PC-3 (cell line): ENCODE measurements at regions not wholly inside any gene's neighbourhood (a gene's known extent, or its start where the extent isn't known, plus 50 kb on each side); places are given as distances from the start of the nearest gene placed in this dataset.

ENCODE experiments used
- EZH2 ChIP-seq: fragments of 300-600 bp; sonication (generic); IDR thresholded peaks from one replicate; pipeline ENCODE4 v1.6.1; 2017; ENCODE audit warnings: antibody characterized with exemption, mild to moderate bottlenecking, low read length; ENCODE audit not compliant: unreplicated experiment
- TF ChIP-seq, protein P1 (sequence below): fragments of 300-600 bp; sonication (generic); conservative IDR thresholded peaks from 2 replicates; pipeline ENCODE4 v1.5.1; 2017; ENCODE audit warnings: antibody characterized with exemption, low read depth, mild to moderate bottlenecking, low read length

GRCh38 chr2:239488125-239488524, 87.3 kb upstream of the HDAC4 start:
- TF ChIP-seq, protein P1, sequence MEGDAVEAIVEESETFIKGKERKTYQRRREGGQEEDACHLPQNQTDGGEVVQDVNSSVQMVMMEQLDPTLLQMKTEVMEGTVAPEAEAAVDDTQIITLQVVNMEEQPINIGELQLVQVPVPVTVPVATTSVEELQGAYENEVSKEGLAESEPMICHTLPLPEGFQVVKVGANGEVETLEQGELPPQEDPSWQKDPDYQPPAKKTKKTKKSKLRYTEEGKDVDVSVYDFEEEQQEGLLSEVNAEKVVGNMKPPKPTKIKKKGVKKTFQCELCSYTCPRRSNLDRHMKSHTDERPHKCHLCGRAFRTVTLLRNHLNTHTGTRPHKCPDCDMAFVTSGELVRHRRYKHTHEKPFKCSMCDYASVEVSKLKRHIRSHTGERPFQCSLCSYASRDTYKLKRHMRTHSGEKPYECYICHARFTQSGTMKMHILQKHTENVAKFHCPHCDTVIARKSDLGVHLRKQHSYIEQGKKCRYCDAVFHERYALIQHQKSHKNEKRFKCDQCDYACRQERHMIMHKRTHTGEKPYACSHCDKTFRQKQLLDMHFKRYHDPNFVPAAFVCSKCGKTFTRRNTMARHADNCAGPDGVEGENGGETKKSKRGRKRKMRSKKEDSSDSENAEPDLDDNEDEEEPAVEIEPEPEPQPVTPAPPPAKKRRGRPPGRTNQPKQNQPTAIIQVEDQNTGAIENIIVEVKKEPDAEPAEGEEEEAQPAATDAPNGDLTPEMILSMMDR: no peak
- no peak for TF ChIP-seq EZH2
